Activated CD4-positive, alpha-beta T cell treated with anti-CD3 and anti-CD28 coated beads, Interleukin-2, amount 50 U/mL, for 48 hours (primary cell): ENCODE measurements at regions not wholly inside any gene's neighbourhood (a gene's known extent, or its start where the extent isn't known, plus 50 kb on each side); places are given as distances from the start of the nearest gene placed in this dataset.

ENCODE experiments used
- DNase-seq, 2 experiments: peaks; one replicate each; pipeline ENCODE4 v3.0.0-alpha.2; 2020

DNA sequence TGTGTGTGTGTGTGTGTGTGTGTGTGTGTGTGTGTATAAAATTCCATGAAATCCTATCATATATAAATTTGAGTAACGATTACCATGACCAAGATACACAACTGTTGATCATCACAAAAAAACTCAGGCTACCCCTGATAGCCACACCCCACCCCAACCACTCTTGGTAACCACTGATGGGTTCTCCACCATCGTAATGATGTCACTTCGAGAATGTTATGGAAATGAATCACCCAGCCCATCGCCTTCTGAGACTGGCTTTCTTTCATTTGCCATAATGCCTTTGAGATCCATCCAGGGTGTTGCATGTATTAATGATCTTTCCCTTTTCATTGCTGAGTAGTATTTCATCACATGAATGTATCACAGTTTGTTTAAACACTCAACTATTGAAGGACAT is 496.0 kb downstream of the MIAT start:
- DNase-seq: no peak

DNA sequence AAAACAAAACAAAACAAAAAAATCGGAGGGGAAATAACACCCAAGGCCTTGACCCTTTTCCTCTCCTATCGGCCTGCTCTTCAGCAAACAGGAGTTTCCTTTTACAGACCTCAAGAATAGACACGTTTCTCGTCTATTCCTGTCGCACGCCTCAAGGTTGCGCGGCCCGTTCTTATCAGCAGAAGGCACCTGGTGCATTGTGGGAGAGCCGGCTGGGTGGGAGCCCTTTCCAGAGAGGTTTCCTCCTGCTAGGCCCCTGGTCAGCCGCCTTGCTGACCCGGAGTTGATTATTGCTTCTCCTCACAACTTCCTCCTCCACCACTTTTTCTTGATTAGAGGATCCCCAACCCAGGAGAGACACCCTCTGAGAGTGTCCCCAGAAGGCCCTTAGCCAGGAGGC is 497.3 kb downstream of the MIAT start:
- no peak for DNase-seq

- no peak for DNase-seq
Measured at GRCh38 chr22:27156821-27157489, 499.6 kb downstream of the MIAT start.

DNA sequence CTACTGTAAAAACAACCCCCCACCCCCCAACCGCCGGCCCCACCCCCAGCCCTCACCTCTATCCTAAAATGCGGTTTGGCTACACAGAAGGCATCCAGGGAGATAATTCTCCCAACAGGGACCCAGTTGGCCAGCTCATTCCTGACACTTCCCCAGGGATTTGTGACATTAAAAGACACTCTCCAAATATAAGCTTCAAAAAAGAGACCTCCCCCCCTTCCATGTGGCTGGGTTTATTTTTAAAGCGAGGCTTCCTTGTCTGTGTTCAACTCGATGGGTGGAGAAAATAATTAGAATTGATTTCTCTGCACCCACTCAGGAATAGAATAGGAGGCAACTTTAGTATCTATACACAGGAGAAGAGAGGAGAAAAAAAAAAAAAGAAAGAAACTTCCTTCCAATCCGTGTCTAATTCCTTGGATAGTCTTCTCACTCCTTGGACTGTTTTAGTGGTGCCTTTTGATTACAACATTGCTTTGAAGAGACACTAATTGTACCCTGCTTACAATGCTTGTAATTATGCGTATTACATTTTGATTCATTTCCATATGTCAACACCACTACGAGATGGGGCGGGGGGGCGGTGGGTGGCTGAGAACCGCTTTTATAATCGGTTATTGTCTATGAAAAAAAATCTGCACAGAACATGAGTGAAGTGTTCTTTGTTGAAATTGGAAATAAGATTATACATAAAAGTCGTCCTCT is 500.4 kb downstream of the MIAT start:
- no peak for DNase-seq

DNA sequence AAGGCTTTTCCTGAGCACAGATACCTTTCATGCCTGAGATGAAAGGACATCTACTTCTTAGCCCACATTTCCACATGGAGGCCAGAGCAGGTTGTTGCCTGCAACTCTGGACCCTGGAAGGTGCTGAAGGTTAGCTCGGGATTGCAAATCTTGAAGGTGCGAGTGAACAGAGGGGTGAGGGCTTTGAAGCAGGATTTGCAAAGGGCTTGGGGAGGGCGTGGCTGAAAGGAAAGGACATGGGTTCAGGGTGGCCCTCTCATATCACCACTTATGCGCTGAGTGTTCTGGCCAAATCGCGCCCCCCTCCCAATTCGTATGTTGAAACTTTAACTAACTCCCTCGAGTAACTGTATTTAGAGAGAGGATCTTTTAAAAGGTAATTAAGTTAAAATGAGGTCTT is 501.6 kb downstream of the MIAT start:
- no peak for DNase-seq

DNA sequence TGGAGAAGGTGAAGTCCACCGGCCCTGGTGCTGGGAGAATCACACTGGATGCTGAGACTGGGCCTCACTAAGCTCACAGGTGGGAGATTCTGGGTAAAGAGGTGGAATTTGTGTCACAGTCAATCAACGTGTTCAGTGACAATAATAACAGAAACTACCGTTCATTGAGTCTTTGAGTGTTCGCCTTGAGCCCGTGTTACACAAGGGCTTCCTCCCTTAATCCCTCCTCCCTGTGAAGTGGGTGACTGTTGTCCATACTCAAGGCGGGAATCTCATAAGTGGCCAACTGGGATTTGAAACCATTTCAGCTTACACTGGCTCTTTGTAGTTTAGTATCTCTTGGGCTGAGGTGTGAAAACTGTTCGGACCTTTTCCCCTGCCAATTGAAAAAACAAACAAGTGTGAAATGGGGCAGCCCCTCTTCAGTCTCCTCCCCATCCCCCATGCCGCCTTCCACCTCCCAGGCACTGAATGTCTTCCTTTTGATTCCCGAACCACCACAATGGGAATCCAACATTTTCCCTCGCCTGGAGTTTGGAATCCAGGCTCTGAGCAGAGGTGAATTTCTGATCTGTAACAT is 502.4 kb downstream of the MIAT start:
- DNase-seq: no peak

DNA sequence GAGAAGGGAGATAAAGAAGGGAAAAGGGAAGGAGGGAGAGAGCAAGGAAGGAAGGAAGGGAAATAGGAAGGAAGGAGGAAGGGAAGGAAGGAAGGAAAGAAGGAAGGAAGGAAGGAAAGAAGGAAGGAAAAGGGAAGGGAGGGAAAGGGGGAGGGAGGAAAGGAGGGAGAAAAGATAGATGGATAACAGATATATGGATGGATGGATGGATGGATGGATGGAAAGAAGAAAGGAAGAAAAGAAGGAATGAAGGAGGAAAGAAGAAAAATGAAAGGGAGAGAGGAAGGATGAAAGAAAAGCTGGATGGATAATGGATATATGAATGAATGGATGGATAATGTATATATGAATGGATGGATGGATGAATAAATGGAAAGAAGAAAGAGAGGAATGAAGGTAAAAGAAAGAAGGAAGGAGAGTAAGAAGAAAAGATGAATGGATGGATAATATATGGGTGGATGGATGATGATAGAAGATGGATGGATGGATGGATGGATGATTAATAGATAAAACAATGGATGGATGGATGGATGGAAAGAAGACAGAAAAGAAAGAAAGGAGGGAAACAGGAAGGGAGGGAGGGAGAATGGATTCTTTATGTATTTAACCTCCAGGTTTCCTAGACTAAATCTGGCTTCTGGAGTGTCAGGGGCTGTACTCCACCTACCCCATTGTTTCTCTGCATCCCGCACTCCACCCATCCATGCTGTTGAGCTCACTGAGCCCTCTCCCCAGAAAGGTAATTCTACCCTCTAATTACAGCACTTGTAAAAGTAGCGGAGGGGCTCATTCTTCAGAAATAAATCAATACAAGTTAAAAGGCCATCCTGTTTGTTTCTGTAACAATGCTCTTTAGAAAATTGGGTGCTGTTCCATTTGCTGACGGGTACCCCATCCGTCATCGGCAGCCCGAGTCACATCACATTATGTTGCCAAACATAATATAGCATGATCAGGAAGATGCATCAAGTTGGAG is 506.1 kb downstream of the MIAT start:
- DNase-seq: no peak

GRCh38 chr22:27164781-27165503 is 507.6 kb downstream of the MIAT start:
- DNase-seq: no peak

GRCh38 chr22:27168681-27169080 is 511.3 kb downstream of the MIAT start:
- no peak for DNase-seq

- DNase-seq: no peak
Measured at GRCh38 chr22:27170491-27170890, 513.1 kb downstream of the MIAT start.

- no peak for DNase-seq
Measured at GRCh38 chr22:27171212-27171611, 513.8 kb downstream of the MIAT start.

DNA sequence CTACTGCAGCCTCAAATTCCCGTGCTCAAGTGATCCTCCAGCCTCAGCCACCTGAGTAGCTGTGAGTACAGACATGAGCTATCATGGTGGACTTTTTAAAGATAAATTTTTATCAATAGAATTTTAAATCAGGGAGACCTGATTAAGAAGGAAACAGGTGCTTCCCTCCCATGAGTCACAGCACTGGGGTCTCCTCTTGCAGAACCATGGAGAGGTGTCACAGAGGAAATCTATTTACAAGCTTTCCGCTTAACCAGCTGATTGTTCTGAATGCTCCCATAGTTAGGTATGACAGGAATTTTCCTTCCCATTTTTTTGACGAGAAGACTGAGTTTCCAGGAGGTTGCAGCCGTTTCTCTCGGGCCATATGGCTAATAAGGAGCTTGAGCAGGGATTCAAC is 516.1 kb downstream of the MIAT start:
- DNase-seq: no peak

DNA sequence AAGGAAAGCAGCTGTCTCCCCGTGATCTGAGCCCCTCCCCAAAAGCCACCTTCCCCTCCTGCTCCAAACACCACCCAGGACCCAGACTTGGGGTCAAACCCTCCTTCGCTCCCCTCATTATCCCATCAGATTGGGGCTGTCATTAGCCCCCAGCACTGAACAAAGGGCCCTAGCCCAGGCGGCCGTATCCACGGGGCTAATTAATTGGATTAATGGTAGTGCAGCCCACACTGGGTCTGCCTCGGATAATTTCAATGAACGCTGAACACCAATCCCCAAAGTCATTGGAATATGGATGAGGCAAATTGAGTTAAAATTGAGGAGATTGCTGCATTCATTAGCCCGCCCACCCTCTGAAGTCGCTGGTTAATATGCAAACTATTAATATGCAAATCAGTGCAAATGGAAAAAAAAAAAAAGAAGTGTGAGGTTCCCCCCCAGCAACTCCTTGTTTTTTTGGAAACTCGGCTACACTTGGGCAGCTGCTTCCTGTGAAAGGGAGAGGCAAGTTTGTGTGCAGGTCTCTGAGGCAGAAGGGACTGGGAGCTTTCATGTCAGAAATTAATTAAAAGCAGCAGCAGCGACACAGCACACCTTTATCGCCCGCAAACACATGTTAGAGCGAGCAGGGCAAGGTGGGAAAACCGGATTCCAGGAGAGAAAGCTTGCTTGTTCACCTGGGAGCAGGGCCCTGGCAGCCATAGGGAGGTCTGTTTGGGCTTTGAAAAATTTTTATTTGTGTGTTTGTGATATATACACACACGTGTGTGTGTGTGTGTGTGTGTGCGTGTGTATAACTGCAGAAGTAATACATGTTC is 517.8 kb downstream of the MIAT start:
- no peak for DNase-seq

GRCh38 chr22:27175974-27176373 is 518.6 kb downstream of the MIAT start:
- no peak for DNase-seq

GRCh38 chr22:27179161-27179560 is 521.8 kb downstream of the MIAT start:
- DNase-seq: no peak

- no peak for DNase-seq
Measured at GRCh38 chr22:27181537-27181936, 524.1 kb downstream of the MIAT start.

DNA sequence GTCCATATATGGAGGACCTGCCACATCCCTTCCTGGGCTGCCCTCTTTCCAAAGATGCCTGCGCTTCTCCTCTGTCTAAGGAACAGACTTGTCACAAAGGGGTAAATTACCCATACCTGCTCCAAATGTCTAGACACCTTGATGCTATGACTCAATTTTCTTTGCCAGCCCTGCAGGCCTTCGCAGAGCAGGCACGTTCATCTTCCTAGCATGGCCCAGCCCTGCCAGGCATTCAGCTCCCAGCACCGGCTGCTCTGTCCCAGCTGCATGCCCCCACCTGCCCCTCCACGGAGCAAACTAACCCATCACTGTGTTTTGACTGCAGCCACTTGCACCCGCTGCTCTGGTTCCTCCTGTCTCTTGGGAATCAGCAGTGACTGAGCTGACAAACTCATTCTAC is 526.1 kb downstream of the MIAT start:
- DNase-seq: no peak

- DNase-seq: no peak
Measured at GRCh38 chr22:27185099-27185709, 527.8 kb downstream of the MIAT start.

DNA sequence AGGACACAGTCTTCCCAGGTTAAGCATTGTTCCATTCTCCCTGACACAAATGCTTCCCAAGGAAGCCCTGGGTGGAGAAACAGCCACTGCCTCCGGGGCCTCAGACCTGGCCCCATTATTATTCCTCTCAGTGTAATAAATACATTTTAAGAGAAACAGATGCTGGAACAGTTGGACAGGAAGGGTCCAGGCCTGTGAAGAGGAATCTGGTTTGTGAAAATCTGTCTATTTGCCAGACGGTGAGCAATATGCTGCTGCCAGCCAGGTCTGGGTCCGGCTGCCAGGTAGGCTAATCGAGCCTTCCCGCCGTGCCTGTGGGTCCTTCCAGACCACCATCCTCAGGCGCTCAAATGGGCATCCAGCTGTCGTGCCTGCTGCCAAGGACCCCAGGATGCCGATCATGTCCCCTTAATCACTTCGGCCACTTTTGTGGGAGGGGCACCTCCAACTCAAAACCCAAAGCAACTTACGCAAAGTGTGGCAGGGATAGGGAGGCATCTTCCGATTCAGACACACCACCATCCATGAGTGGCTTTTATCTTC is 528.4 kb downstream of the MIAT start:
- DNase-seq: no peak

GRCh38 chr22:27186643-27187042 is 529.3 kb downstream of the MIAT start:
- no peak for DNase-seq
